H1 (cell line): ENCODE measurements at regions not wholly inside any gene's neighbourhood (a gene's known extent, or its start where the extent isn't known, plus 50 kb on each side); places are given as distances from the start of the nearest gene placed in this dataset.

ENCODE experiments used
- CTCF ChIA-PET: fragments of 300-600 bp; sonication (Branson Sonifier 250); formaldehyde crosslinking; loops from one replicate; lab custom pipeline; 2021; ENCODE audit not compliant: partially characterized antibody; lab: Charles Lee
- POLR2A ChIA-PET: fragments of 300-600 bp; sonication (Branson Sonifier 250); formaldehyde crosslinking; loops from one replicate; lab custom pipeline; 2021; ENCODE audit warnings: inconsistent platforms; ENCODE audit not compliant: partially characterized antibody; lab: Charles Lee
- DNase-seq, 2 experiments: peaks; one replicate each; pipeline versions ENCODE4 v3.0.0 to v3.0.0-alpha.2; 2010 to 2022; ENCODE audit warnings: low spot score in 2 of 2, low read depth in 1 of 2, mixed read lengths in 1 of 2
- FAIRE-seq: peaks from 2 replicates; lab custom pipeline; 2011; peaks lifted over from hg19 to GRCh38; lab: Jason Lieb, UNC
- H2AFZ ChIP-seq: 2 replicates; pipeline ENCODE4 v1.8.1; 2012; ENCODE audit warnings: low read length, inconsistent platforms
- H2AK5ac ChIP-seq: 2 replicates; pipeline ENCODE4 v1.6.1; 2013; ENCODE audit warnings: low read depth, low read length
- H2BK120ac ChIP-seq: replicated peaks from 2 replicates; pipeline ENCODE3; 2013; ENCODE audit warnings: low read depth, low read length, inconsistent platforms
- H2BK12ac ChIP-seq: 2 replicates; pipeline ENCODE4 v1.6.1; 2013; ENCODE audit warnings: low read depth, low read length
- H2BK15ac ChIP-seq: 2 replicates; pipeline ENCODE4 v1.6.1; 2013; ENCODE audit warnings: low read length
- H2BK20ac ChIP-seq: 2 replicates; pipeline ENCODE4 v1.6.1; 2013; ENCODE audit warnings: low read length
- H2BK5ac ChIP-seq: 2 replicates; pipeline ENCODE4 v1.6.1; 2013; ENCODE audit warnings: low read depth, low read length
- H3K14ac ChIP-seq: 2 replicates; pipeline ENCODE4 v1.6.1; 2013; ENCODE audit warnings: inconsistent platforms; ENCODE audit not compliant: insufficient read length
- H3K18ac ChIP-seq: 2 replicates; pipeline ENCODE4 v1.6.1; 2013; ENCODE audit warnings: low read length; ENCODE audit errors: extremely low read depth
- H3K23ac ChIP-seq: 2 replicates; pipeline ENCODE4 v1.6.1; 2013; ENCODE audit warnings: inconsistent platforms; ENCODE audit not compliant: insufficient read length
- H3K23me2 ChIP-seq: 2 replicates; pipeline ENCODE4 v1.6.1; 2013; ENCODE audit warnings: low read depth, low read length
- H3K27ac ChIP-seq: 2 replicates; pipeline ENCODE4 v1.6.1; 2011; ENCODE audit warnings: low read depth, low read length, inconsistent platforms
- H3K27me3 ChIP-seq, 4 experiments: replicated peaks in 1 of 4; 1 replicate in 1 of 4; 2 replicates in 3 of 4; pipeline versions ENCODE4 v1.6.1 to v1.8.1; 2011 to 2013; ENCODE audit warnings: low read length in 3 of 4, mild to moderate bottlenecking in 3 of 4, inconsistent platforms in 2 of 4, mixed read lengths in 2 of 4, moderate library complexity in 1 of 4; ENCODE audit not compliant: control insufficient read depth in 3 of 4, insufficient read depth in 3 of 4; ENCODE audit errors: extremely low read depth in 1 of 4
- H3K36me3 ChIP-seq, 4 experiments: 2 replicates each; pipeline versions ENCODE4 v1.6.1 to v1.8.1; 2011 to 2013; ENCODE audit warnings: mild to moderate bottlenecking in 4 of 4, low read length in 3 of 4, moderate library complexity in 2 of 4, control low read depth in 1 of 4, inconsistent platforms in 1 of 4; ENCODE audit not compliant: insufficient read depth in 4 of 4, control insufficient read depth in 2 of 4
- H3K4ac ChIP-seq: replicated peaks from 2 replicates; pipeline ENCODE3; 2013; ENCODE audit warnings: low read length, low read depth, mixed read lengths, inconsistent platforms; ENCODE audit not compliant: insufficient read length
- H3K4me1 ChIP-seq, 4 experiments: replicated peaks in 1 of 4; 1 replicate in 1 of 4; 2 replicates in 3 of 4; pipeline versions ENCODE4 v1.6.1 to v1.8.1; 2011 to 2013; ENCODE audit warnings: low read length in 3 of 4, inconsistent platforms in 2 of 4, mixed read lengths in 1 of 4; ENCODE audit not compliant: insufficient read depth in 4 of 4, control insufficient read depth in 3 of 4
- H3K4me2 ChIP-seq, 2 experiments: 2 replicates each; pipeline versions ENCODE4 v1.6.1 to v1.8.1; 2011 to 2013; ENCODE audit warnings: low read depth in 2 of 2, low read length in 2 of 2, control low read depth in 1 of 2, inconsistent platforms in 1 of 2, mild to moderate bottlenecking in 1 of 2; ENCODE audit not compliant: insufficient read depth in 1 of 2
- H3K4me3 ChIP-seq, 4 experiments: fragments of 200-600, 300-600 bp in 1 of 4; sonication (generic), shearing (Covaris generic), sonication (Bioruptor Twin) in 1 of 4; 2 replicates each; pipeline versions ENCODE4 v1.5.1 to v1.8.1; 2011 to 2016; ENCODE audit warnings: low read length in 4 of 4, low read depth in 3 of 4, control low read depth in 2 of 4, inconsistent platforms in 2 of 4, mild to moderate bottlenecking in 2 of 4, mixed read lengths in 1 of 4, moderate library complexity in 1 of 4; ENCODE audit not compliant: insufficient read depth in 2 of 4; ENCODE audit errors: extremely low read depth in 1 of 4
- H3K56ac ChIP-seq: replicated peaks from 2 replicates; pipeline ENCODE3; 2013; ENCODE audit warnings: low read depth, mild to moderate bottlenecking, mixed read lengths, low read length, inconsistent platforms; ENCODE audit not compliant: insufficient read length
- H3K79me1 ChIP-seq: 2 replicates; pipeline ENCODE4 v1.6.1; 2013; ENCODE audit warnings: low read depth, low read length, control low read depth
- H3K79me2 ChIP-seq, 2 experiments: 2 replicates each; pipeline versions ENCODE4 v1.6.1 to v1.8.1; 2012 to 2013; ENCODE audit warnings: low read length in 2 of 2, mild to moderate bottlenecking in 2 of 2, inconsistent platforms in 1 of 2; ENCODE audit not compliant: insufficient read depth in 2 of 2, control insufficient read depth in 1 of 2
- H3K9ac ChIP-seq, 4 experiments: replicated peaks in 1 of 4; 1 replicate in 1 of 4; 2 replicates in 3 of 4; pipeline versions ENCODE4 v1.6.1 to v1.8.1; 2011 to 2013; ENCODE audit warnings: low read depth in 3 of 4, low read length in 3 of 4, control low read depth in 2 of 4, mild to moderate bottlenecking in 2 of 4, moderate library complexity in 2 of 4, inconsistent platforms in 1 of 4; ENCODE audit errors: extremely low read depth in 1 of 4
- H3K9me3 ChIP-seq, 2 experiments: 2 replicates each; pipeline versions ENCODE4 v1.6.1 to v1.8.1; 2012 to 2013; ENCODE audit warnings: mild to moderate bottlenecking in 2 of 2, moderate library complexity in 2 of 2, control low read depth in 1 of 2, inconsistent platforms in 1 of 2, low read depth in 1 of 2, low read length in 1 of 2, mixed read lengths in 1 of 2; ENCODE audit not compliant: insufficient read depth in 2 of 2
- H4K20me1 ChIP-seq, 2 experiments: replicated peaks in 1 of 2; 2 replicates each; pipeline versions ENCODE3 to v1.8.1; 2011 to 2013; ENCODE audit warnings: inconsistent platforms in 2 of 2, low read length in 2 of 2, mild to moderate bottlenecking in 1 of 2; ENCODE audit not compliant: insufficient read depth in 2 of 2, control insufficient read depth in 1 of 2
- H4K5ac ChIP-seq: 2 replicates; pipeline ENCODE4 v1.6.1; 2013; ENCODE audit warnings: low read length, low read depth, mixed read lengths, inconsistent platforms; ENCODE audit not compliant: insufficient read length
- H4K8ac ChIP-seq: 2 replicates; pipeline ENCODE4 v1.8.0; 2013; ENCODE audit warnings: mild to moderate bottlenecking, moderate library complexity, low read length, inconsistent platforms; ENCODE audit not compliant: insufficient read depth; ENCODE audit errors: extremely low read depth
- H4K91ac ChIP-seq: replicated peaks from 2 replicates; pipeline ENCODE3; 2013; ENCODE audit warnings: low read length, mixed read lengths, inconsistent platforms; ENCODE audit not compliant: insufficient read length
- ASH2L ChIP-seq: fragments of 200-600, 300-600 bp; sonication (generic); IDR thresholded peaks from one replicate; pipeline ENCODE4 v1.7.1; 2017; ENCODE audit warnings: low read length
- BACH1 ChIP-seq: IDR thresholded peaks from 2 replicates; pipeline ENCODE4 v1.6.1; 2012; ENCODE audit warnings: low read length, improper control_type of control experiment
- HDAC6 ChIP-seq: IDR thresholded peaks from one replicate; pipeline ENCODE4 v1.7.1; 2012; ENCODE audit warnings: low read depth, mild to moderate bottlenecking, inconsistent platforms, low read length, moderate library complexity
- TCF12 ChIP-seq: IDR thresholded peaks from 2 replicates; pipeline ENCODE4 v1.6.1; 2011; ENCODE audit warnings: low read depth, mild to moderate bottlenecking, low read length
- WGBS, 2 experiments: shearing (Covaris generic) in 1 of 2; methylation state at CpG; one replicate each; pipeline versions ENCODE4 v1.1.6 to v1.1.7; 2013 to 2015; ENCODE audit warnings: low lambda C conversion rate in 2 of 2, mixed read lengths in 2 of 2, inconsistent platforms in 1 of 2, low coverage in 1 of 2, missing lambda C conversion rate in 1 of 2; ENCODE audit not compliant: insufficient replicate concordance in 2 of 2, insufficient coverage in 1 of 2, insufficient read length in 1 of 2; ENCODE audit errors: extremely low coverage in 1 of 2, missing lambda C conversion rate in 1 of 2; 5-methylcytosine and 5-hydroxymethylcytosine counted together
- TF ChIP-seq, protein P1 (sequence below): IDR thresholded peaks from 2 replicates; pipeline ENCODE4 v1.6.1; 2012; ENCODE audit warnings: inconsistent platforms

DNA sequence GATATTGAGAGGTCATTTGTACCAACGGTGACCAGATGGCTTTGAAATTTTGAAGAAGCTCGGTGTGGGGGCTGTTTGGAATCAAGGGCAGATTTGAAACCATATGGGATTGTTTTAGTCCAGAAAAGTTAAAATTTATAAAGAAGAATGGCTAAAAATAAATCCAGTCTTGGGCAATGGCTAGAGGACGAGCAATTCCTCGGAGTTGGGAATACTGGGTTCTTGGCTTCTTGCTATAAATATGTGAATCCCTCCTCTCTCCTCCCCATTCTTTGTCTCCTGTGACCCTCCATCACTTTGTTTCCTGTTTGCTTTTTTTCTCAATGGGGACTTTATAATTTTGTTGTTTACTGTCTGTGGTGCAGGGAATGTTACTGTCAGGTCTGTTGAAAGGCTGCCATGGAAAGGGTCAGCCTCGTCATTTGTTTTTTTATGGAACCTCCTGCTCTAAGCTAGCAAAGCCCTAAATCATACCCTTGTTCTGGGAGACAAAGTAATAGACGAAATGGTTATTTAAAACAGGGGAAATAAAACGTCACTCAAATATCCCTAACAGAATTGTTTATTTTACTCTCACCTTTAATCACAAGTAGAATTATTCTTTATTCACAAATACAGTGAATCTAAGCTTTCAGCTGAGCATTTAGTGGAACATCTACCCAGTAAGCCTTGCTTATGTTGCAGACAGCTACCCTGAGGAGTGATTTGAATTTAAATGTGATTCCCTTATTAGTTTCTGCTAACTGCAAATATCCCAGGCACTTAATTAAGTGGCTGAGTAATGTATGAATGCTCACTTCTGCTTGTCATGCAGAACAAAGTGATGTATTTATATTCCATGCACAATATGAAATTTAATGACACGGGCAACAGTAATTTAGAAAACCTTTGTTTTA lies 273.1 kb upstream of the NOVA1 start:
- no peak overlapping the region for H3K4ac ChIP-seq
- no peaks in the 10 kb centered on the region for H3K79me1 ChIP-seq
- no peaks in the 10 kb centered on the region for H4K20me1 ChIP-seq
- H3K23ac ChIP-seq, result no peak overlapping the region
- no peaks in the 10 kb centered on the region for H3K23me2 ChIP-seq
- no peak overlapping the region for H2AK5ac ChIP-seq
- no peak overlapping the region for H3K9ac ChIP-seq
- H2BK15ac ChIP-seq, result no peak overlapping the region
- no peak overlapping the region for H3K18ac ChIP-seq
- H3K36me3 ChIP-seq, result no peaks in the 10 kb centered on the region
- H3K27me3 ChIP-seq, result no peaks in the 10 kb centered on the region
- H2BK20ac ChIP-seq, result no peak overlapping the region
- H3K4me3 ChIP-seq, result no peak overlapping the region
- H4K8ac ChIP-seq, result no peak overlapping the region
- no peak overlapping the region for H3K27ac ChIP-seq
- 81% methylated on average over 8 of the region's 8 CpGs; no CpG with 5 or more reads in 1 of the 2 experiments for WGBS, 2 experiments
- H2AFZ ChIP-seq, result no peak overlapping the region
- no peak overlapping the region; a peak in 1 of 4 replicates for H3K4me2 ChIP-seq
- H3K56ac ChIP-seq, result no peak overlapping the region
- no peak overlapping the region for H2BK5ac ChIP-seq
- H2BK120ac ChIP-seq, result no peak overlapping the region
- ChIA-PET CTCF (no interaction called here), POLR2A (no interaction called here)
- FAIRE-seq (no peak), DNase-seq (no peak)
- H3K9me3 ChIP-seq, result no peaks in the 10 kb centered on the region
- no peak overlapping the region for H3K14ac ChIP-seq
- no peak overlapping the region for H2BK12ac ChIP-seq
- H4K5ac ChIP-seq, result no peak overlapping the region
- H4K91ac ChIP-seq, result no peak overlapping the region
- H3K4me1 ChIP-seq, result peaks cover 0 to 7% (median 5%) of the 10 kb centered on the region in 4 experiments; a peak in 3 of 7 replicates
- no peaks in the 10 kb centered on the region for H3K79me2 ChIP-seq
- TF ChIP-seq ASH2L (no peak), TCF12 (no peak), HDAC6 (no peak), BACH1 (no peak)
- TF ChIP-seq, protein P1, sequence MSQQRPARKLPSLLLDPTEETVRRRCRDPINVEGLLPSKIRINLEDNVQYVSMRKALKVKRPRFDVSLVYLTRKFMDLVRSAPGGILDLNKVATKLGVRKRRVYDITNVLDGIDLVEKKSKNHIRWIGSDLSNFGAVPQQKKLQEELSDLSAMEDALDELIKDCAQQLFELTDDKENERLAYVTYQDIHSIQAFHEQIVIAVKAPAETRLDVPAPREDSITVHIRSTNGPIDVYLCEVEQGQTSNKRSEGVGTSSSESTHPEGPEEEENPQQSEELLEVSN, result no peak
